NCI-H2196 (cell line): ENCODE measurements at regions not wholly inside any gene's neighbourhood (a gene's known extent, or its start where the extent isn't known, plus 50 kb on each side); places are given as distances from the start of the nearest gene placed in this dataset.

Experiments used
- DNase-seq: peaks from one replicate; lab custom pipeline; 2025; ENCODE audit not compliant: unreplicated experiment; lab: John Stamatoyannopoulos, UW

- DNase-seq, result no peak
Measured at GRCh38 chr4:187218705-187219245, 495.1 kb upstream of the FAT1 start.

- DNase-seq, result no peak
Measured at GRCh38 chr4:187224560-187224959, 500.9 kb upstream of the FAT1 start.

DNA sequence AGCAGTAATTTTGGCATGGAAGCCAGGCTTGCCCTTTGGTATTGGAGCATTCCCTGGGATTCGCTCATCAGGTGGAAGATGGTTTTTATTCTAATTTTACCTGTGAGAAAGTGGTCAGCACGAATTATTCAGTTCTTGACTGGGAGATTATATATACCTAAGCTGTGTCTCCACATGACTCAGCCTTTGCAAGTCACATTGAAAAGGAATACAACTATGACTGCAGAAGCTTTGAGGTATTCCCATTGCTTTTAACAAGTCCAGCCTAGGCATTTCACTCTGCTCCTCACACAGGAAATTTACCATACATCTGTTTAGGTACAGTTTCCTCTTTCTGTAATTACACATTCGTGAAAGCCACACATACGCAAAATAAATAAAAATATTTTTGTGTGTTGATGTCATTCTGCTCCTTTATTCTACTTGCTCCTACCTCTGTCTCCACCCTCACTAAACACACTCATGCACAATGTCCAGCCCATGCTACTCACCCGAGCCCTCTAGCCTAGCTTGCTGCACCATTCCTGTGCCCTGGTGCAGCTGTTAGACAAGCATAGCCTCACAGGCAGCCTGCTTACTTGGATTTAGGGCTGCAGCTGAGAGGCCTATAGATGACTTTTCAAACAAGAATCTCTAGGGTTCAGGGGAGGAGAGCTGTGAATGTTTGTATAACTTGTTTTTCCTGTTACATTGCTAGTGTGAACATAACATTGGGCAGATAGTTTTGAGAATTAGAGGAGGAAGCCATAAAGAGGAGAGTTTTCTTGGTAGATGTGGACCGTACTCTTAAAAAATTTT, 504.4 kb upstream of the FAT1 start:
- DNase-seq, result no peak

- DNase-seq, result no peak
Measured at GRCh38 chr4:187232196-187232595, 508.5 kb upstream of the FAT1 start.

DNA sequence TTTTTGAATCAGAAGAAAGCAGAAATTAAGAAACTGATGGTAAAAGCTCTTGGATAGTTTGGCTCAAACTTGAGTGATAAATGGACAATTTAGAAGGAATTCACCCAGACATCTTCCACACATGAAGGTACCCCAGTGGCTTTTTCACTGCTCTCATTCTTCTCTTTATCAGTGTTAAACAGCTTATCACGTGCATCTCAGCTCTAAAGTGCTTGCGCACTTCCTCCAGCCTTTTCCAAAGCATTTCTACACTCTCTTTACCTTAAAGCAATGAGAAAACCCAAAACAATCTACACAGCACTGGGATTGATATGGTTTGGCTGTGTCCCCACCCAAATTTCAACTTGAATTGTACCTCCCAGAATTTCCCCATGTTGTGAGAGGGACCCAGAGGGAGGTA, 509.1 kb upstream of the FAT1 start:
- DNase-seq, result no peak

- DNase-seq, result no peak
Measured at GRCh38 chr4:187235456-187236170, 512.0 kb upstream of the FAT1 start.

DNA sequence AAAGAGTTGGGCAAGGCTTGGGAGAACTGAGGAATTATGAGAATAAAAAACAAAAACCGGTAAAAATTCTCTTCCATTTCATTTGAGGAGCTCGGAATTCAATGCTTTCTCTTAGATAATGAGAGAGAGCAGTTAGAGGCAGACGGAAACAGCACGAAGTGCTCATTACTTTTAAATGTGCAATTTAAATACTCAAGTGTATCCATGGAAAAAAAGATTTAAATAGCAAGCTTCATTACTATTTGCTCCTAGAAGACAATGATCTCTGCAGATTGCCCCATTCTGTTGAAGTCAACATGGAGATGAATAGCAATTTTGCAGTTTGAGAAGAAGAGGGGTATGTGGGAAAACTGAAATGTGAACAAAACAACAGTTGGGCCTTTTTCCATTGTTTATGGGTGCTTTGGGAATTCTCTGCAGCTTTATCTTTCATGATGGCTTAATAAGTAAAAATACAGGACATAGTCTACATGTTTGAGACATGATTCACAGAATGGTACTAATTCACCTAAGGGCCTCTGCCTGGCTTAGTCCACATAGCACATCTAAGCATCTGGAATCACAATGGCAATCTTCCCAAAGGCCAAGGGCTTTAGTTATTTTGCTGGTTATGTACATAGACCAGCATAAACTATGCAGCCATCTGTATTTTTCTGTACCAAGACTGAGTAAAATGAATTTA, 512.7 kb upstream of the FAT1 start:
- DNase-seq, result no peak

DNA sequence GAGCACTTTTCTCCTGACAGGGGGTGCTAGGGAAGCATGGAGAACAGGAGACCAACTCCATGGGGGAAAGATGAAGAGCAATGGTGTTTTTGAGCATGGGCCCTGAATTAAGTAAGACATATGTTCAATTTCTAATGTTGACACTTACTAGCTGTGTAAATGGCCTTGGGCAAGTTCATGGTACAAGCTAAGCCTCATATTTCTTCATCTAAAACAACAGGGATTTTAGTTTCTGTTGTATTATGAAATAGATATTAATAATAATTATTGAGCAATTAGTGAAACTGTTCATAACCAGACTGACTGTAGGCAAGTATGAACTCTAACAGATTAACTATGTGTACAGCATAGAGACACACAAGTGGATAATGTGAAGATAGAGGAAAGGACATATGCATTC, 515.0 kb upstream of the FAT1 start:
- DNase-seq, result no peak

DNA sequence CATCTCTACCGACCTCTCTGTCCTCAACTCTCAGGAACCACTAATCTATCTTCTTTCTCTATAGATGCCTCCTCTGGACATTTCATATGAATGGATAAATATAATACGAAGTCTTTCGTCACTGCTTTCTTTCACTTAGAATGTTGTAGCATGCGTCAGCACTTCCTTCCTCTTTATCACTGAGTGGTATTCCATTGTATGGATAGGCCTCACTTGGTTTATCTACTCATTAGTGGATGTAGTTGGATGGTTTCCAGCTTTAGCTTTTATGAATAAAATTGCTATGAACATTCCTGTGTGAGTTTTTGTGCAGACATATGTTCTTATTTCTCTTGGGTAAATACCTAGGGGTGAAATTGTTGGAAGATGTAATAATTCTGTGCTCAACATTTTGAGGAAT, 528.2 kb upstream of the FAT1 start:
- no peak for DNase-seq

DNA sequence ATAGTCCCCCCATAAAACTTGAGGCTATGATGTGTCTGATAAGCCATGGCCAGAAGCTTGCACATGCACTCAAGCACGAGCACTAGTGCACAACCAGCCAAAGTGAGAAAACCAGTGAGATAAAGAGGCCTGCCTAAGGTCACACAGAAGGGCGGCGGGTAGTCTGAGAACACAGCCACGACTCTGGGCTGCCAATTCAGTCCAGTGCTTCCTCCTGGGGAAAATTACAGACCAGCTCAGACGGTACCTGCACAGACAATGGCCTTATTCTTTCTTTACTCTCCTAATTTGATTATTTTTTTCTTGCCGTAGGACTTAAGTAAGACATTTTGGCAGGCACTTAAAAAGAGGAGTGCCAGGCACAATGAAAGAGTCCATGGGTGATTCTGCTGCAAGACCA, 533.2 kb upstream of the FAT1 start:
- no peak for DNase-seq

DNA sequence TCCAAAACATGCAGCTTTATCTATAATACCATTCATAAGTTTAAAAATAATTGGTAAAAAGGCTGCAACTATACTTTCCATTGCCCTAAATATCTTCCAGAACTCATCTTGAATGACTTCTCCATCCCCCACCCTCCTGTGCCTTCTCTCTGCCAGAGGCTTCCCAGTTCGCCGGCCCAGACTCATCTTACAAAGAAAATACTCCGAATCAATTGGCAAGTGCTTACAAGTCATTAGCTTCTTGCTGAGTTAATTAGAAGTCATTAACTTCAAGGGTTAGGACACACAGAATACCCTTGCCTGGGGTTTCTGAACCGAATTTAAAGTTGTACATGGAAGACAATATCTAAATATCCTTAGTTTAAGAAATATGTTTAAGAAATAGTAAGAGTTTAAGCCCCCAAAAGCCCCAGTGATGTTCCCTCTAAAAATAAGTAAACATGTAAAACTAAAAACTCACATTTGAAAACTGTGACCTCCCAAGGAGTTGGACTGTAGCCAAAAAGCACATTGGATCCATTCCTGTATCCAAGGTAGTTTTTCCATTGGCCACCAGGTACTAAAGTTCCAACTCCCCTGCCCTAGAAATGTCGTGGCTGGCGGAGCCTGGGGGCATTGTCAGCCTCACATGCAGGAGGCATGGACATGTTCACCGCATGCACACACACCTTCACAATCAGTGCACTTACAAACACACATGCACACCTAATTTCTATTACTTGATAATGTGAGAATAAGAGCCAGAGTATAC, 535.2 kb upstream of the FAT1 start:
- no peak for DNase-seq

DNA sequence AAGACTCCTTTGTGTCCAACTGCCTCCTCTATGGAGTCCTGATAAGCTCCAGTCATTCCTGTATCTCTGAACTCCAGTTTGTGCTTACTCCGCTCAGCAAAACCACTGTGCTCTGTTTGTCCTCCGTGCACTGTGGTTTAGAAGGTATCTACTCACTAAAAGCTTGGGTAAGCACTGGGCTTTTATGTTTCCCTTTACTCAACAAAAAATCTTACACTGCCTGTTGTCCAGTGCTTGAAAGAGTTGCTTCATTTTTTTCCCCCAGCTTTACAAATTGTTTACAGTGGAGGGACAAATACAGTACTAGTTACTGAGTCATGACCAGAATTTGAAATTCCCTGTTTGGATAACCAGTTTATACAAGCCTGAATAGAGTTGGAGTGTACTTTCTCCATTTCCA, 545.3 kb upstream of the FAT1 start:
- no peak for DNase-seq

DNA sequence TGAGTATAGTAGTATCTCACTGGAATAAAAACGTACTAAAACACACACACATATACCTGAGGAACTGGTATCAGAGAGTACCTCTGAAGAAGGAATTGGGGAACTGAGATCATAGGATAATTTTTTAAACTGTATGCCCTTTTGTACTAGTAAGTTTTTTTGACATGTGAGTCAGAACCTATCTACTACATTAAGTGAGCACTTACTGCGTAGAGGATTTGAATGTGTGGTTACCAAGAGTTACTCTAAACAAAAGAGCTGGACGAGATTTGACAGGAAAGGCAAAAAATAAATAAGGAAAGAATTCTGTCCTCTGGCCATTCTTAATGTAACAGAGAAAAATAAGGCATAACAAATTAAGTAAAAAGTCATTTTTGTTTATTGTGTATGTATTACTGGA, 546.5 kb upstream of the FAT1 start:
- DNase-seq, result no peak

- DNase-seq, result no peak
Measured at GRCh38 chr4:187271848-187272247, 548.2 kb upstream of the FAT1 start.

DNA sequence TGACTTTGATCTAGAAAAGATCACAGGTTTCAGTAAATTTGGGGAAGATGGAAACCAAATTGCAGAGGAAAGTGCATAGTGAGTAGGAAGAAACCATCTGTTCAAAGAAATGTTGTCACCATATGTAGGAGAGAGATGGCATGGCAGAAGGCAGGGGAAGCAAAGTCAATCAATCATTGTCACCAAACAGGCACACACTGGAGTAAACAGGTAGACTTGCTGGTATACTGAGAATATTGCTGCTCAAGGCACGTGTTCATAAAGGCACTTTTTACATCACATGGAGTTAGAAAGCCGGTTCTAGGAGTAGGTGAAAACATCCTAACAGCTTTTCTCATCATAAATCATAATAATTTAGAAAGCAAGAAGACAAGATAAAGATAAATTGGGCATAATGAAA, 550.5 kb upstream of the FAT1 start:
- no peak for DNase-seq

GRCh38 chr4:187276736-187277408, 553.2 kb upstream of the FAT1 start:
- no peak for DNase-seq

GRCh38 chr4:187283201-187283955, 559.7 kb upstream of the FAT1 start:
- no peak for DNase-seq

GRCh38 chr4:187286525-187286924, 562.9 kb upstream of the FAT1 start:
- no peak for DNase-seq

DNA sequence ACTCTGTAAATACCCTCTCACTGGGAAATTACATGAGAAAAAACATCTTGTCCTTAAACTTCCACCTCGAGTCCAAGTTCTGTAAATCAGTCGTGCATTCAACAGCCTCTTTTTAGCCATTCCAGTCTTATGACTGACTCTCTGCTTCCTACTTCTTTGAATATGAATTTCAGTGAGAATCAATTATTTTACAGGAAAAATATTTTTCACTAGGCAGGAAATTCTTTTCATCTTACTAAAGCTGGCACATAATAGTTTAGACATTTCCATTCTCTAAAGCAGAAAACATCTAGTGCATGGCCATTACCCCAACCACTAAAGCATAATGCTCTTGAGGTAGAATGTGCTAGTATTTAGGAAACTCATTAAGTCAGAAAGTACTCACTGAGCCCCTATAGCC, 565.7 kb upstream of the FAT1 start:
- DNase-seq, result no peak

- no peak for DNase-seq
Measured at GRCh38 chr4:187294861-187295260, 571.2 kb upstream of the FAT1 start.
